Endothelial cell of umbilical vein (primary cell): ENCODE measurements at regions not wholly inside any gene's neighbourhood (a gene's known extent, or its start where the extent isn't known, plus 50 kb on each side); places are given as distances from the start of the nearest gene placed in this dataset.
"Not testable (repeated sequence)": the region's sequence is repeated elsewhere in the genome, so short reads cannot be mapped to it uniquely, and the experiment has no call there.

Source experiments
- BruUV-seq: library from RNA; stranded (reverse); fragments of 400-500 nt; replicated peaks from 2 replicates; lab custom pipeline; 2021; lab: Mats Ljungman, UMichigan
- CTCF ChIA-PET: fragments of 300-600, 350-600 bp; sonication (Branson Sonifier 250); formaldehyde crosslinking; loops from one replicate; lab custom pipeline; 2021; ENCODE audit warnings: antibody characterized with exemption, inconsistent platforms; lab: Charles Lee
- POLR2A ChIA-PET: fragments of 300-600, 350-600 bp; sonication (Branson Sonifier 250); formaldehyde crosslinking; loops from one replicate; lab custom pipeline; 2021; ENCODE audit warnings: antibody characterized with exemption, inconsistent platforms; lab: Charles Lee
- DNase-seq: peaks from one replicate; pipeline ENCODE4 v3.0.0-alpha.2; 2011; ENCODE audit warnings: low read depth, low spot score
- FAIRE-seq: peaks from 2 replicates; lab custom pipeline; 2011; peaks lifted over from hg19 to GRCh38; lab: Jason Lieb, UNC
- H2AFZ ChIP-seq: 2 replicates; pipeline ENCODE4 v1.6.0; 2012; ENCODE audit warnings: low read depth, low read length, control low read depth, inconsistent platforms
- H3K27ac ChIP-seq: 2 replicates; pipeline ENCODE4 v1.5.1; 2011; ENCODE audit warnings: low read depth, mild to moderate bottlenecking, control low read depth, low read length, moderate library complexity; ENCODE audit not compliant: insufficient read depth
- H3K27me3 ChIP-seq, 2 experiments: 2 replicates each; pipeline versions ENCODE4 v1.6.0 to v1.6.1; 2011; ENCODE audit warnings: low read length in 2 of 2, mixed read lengths in 1 of 2; ENCODE audit not compliant: control insufficient read depth in 2 of 2, insufficient read depth in 2 of 2
- H3K36me3 ChIP-seq, 2 experiments: 2 replicates in 1 of 2; 3 replicates in 1 of 2; pipeline ENCODE4 v1.5.1; 2011; ENCODE audit warnings: low read length in 2 of 2, mild to moderate bottlenecking in 1 of 2, moderate library complexity in 1 of 2; ENCODE audit not compliant: control insufficient read depth in 2 of 2, insufficient read depth in 2 of 2; ENCODE audit errors: extremely low read depth in 1 of 2
- H3K4me1 ChIP-seq: 3 replicates; pipeline ENCODE4 v1.5.1; 2011; ENCODE audit warnings: mild to moderate bottlenecking, low read length; ENCODE audit not compliant: control insufficient read depth, insufficient read depth; ENCODE audit errors: extremely low read depth
- H3K4me2 ChIP-seq: 2 replicates; pipeline ENCODE4 v1.6.1; 2011; ENCODE audit warnings: low read length, control low read depth, mixed read lengths; ENCODE audit not compliant: insufficient read depth
- H3K4me3 ChIP-seq, 3 experiments: fragments of 200-600 bp in 1 of 3; sonication (generic), shearing (Covaris generic) in 1 of 3; replicated peaks in 1 of 3; 2 replicates each; pipeline ENCODE4 v1.5.1; 2011 to 2016; ENCODE audit warnings: control low read depth in 3 of 3, low read length in 3 of 3, mild to moderate bottlenecking in 2 of 3, inconsistent platforms in 1 of 3, low read depth in 1 of 3, moderate library complexity in 1 of 3; ENCODE audit not compliant: insufficient read depth in 1 of 3
- H3K79me2 ChIP-seq: 2 replicates; pipeline ENCODE4 v1.6.0; 2012; ENCODE audit warnings: low read length, inconsistent platforms; ENCODE audit not compliant: control insufficient read depth, insufficient read depth
- H3K9ac ChIP-seq: replicated peaks from 2 replicates; pipeline ENCODE3; 2011; ENCODE audit warnings: low read length, control low read depth; ENCODE audit not compliant: insufficient read depth; ENCODE audit errors: extremely low read depth
- H3K9me1 ChIP-seq: replicated peaks from 3 replicates; pipeline ENCODE4 v1.6.0; 2011; ENCODE audit warnings: mild to moderate bottlenecking, low read length; ENCODE audit not compliant: control insufficient read depth, insufficient read depth; ENCODE audit errors: extremely low read depth
- H3K9me3 ChIP-seq: replicated peaks from 2 replicates; pipeline ENCODE4 v1.5.1; 2012; ENCODE audit warnings: low read length, inconsistent platforms; ENCODE audit not compliant: control insufficient read depth, insufficient read depth
- H4K20me1 ChIP-seq: replicated peaks from 2 replicates; pipeline ENCODE3; 2011; ENCODE audit warnings: mild to moderate bottlenecking, low read length; ENCODE audit not compliant: control insufficient read depth, insufficient read depth; ENCODE audit errors: extremely low read depth
- CTCF ChIP-seq, 2 donors: IDR thresholded peaks; 1 replicate in 1 of 2; 2 replicates in 1 of 2; pipeline ENCODE4 v1.5.1; 2011; ENCODE audit warnings: low read length in 2 of 2, mild to moderate bottlenecking in 2 of 2, moderate library complexity in 2 of 2, control low read depth in 1 of 2, inconsistent platforms in 1 of 2, low read depth in 1 of 2; ENCODE audit not compliant: insufficient read depth in 1 of 2; ENCODE audit errors: extremely low read depth in 1 of 2
- EZH2 ChIP-seq: IDR thresholded peaks from 2 replicates; pipeline ENCODE4 v1.6.1; 2012; ENCODE audit warnings: borderline replicate concordance, low read depth, mild to moderate bottlenecking, moderate library complexity, low read length, inconsistent platforms; ENCODE audit not compliant: severe bottlenecking
- FOS ChIP-seq: IDR thresholded peaks from 2 replicates; pipeline ENCODE4 v1.6.1; 2011; ENCODE audit warnings: mild to moderate bottlenecking, low read length, moderate library complexity, borderline replicate concordance; ENCODE audit not compliant: insufficient read depth
- GATA2 ChIP-seq: IDR thresholded peaks from 2 replicates; pipeline ENCODE4 v1.7.0; 2011; ENCODE audit warnings: low read depth, mild to moderate bottlenecking, moderate library complexity, mixed read lengths, low read length; ENCODE audit not compliant: insufficient read length, insufficient read depth
- JUN ChIP-seq: IDR thresholded peaks from 2 replicates; pipeline ENCODE4 v1.6.1; 2011; ENCODE audit warnings: borderline replicate concordance, low read depth; ENCODE audit not compliant: insufficient read length, insufficient read depth
- MYC ChIP-seq: IDR thresholded peaks from one replicate; pipeline ENCODE4 v1.6.1; 2011; ENCODE audit warnings: mild to moderate bottlenecking, low read depth, low read length
- POLR2A ChIP-seq: IDR thresholded peaks from 2 replicates; pipeline ENCODE4 v1.6.1; 2012; ENCODE audit warnings: low read depth, mild to moderate bottlenecking, control low read depth, low read length
- POLR2AphosphoS5 ChIP-seq: IDR thresholded peaks from 2 replicates; pipeline ENCODE4 v1.6.1; 2012; ENCODE audit warnings: low read depth, mild to moderate bottlenecking, control low read depth, low read length, moderate library complexity; ENCODE audit not compliant: insufficient read depth
- dilution Hi-C: fragments of 300-500 bp; cut with MboI; formaldehyde crosslinking; loops from one replicate; pipeline ENCODE4 v1.15.0; 2019; ENCODE audit warnings: low sequenced_read_pairs; ENCODE audit not compliant: extremely low pct_ligation_motif_present
- intact Hi-C: fragments of 100-400 bp; cut with micrococcal nuclease; formaldehyde crosslinking; loops from one replicate; pipeline ENCODE4 v1.10.0; 2022
- TF ChIP-seq, protein P1 (sequence below): IDR thresholded peaks from 2 replicates; pipeline ENCODE4 v1.6.1; 2011; ENCODE audit not compliant: insufficient read depth, insufficient read length

- no peaks in the 10 kb centered on the region for H3K36me3 ChIP-seq
- FAIRE-seq, result no peak
- no peak for TF ChIP-seq MYC
- no peak for TF ChIP-seq GATA2
- TF ChIP-seq POLR2AphosphoS5, result no peak
- no peak for TF ChIP-seq CTCF (IDR thresholded peaks at IDR 0.05; ENCODE audit: extremely low read depth in 1 of 2, insufficient read depth in 1 of 2, low read depth in 1 of 2, low read length in 2 of 2)
- no peak for TF ChIP-seq JUN
- TF ChIP-seq POLR2A, result no peak
- TF ChIP-seq FOS, result no peak
- no peak for TF ChIP-seq EZH2
- TF ChIP-seq, protein P1, sequence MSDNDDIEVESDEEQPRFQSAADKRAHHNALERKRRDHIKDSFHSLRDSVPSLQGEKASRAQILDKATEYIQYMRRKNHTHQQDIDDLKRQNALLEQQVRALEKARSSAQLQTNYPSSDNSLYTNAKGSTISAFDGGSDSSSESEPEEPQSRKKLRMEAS, result no peak
- H3K27me3 ChIP-seq, result peaks cover 0 to 13% of the 10 kb centered on the region in 2 experiments
- BruUV-seq, result no TSS peak
- dilution Hi-C loops, result no loop called here
- no peaks in the 10 kb centered on the region for H3K9me1 ChIP-seq
- H3K9me3 ChIP-seq, result no peaks in the 10 kb centered on the region
- no peak overlapping the region for H3K4me3 ChIP-seq
- no peak for DNase-seq
- CTCF ChIA-PET, result no interaction called here
- intact Hi-C loops, result no loop called here
- no peaks in the 10 kb centered on the region for H4K20me1 ChIP-seq
- no peaks in the 10 kb centered on the region for H3K79me2 ChIP-seq
- H2AFZ ChIP-seq, result no peak overlapping the region
- H3K4me1 ChIP-seq, result no peaks in the 10 kb centered on the region
- no peak overlapping the region for H3K4me2 ChIP-seq
- no peak overlapping the region for H3K9ac ChIP-seq
- POLR2A ChIA-PET, result no interaction called here
- H3K27ac ChIP-seq, result no peak overlapping the region
These were observed 55.3 kb upstream of the SRRM3 start for GRCh38 chr7:76146374-76146773.

DNA sequence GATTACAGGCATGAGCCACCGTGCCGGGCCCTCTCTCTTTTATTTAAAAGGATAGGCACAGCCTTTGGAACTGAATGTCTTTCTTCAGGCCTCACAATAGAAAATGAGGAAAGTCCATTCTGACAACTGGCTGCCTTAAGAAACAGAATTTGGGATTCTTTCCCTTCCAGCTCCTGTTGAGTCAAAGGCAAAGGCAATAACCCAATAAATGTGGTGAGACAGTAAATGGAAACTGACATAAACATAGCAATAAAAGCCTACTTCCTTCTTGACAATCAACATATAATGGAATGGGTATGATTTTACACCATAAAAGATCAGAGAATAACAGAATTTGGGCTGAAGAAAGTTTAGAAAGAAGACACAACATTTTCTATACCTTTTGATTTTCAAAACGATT, 52.7 kb upstream of the SRRM3 start:
- CTCF ChIA-PET, H4K20me1 ChIP-seq, H3K36me3 ChIP-seq, H3K79me2 ChIP-seq, FAIRE-seq, POLR2A ChIA-PET, intact Hi-C loops, H3K4me2 ChIP-seq, H3K27ac ChIP-seq, H3K4me1 ChIP-seq, H3K9ac ChIP-seq, dilution Hi-C loops, H3K9me3 ChIP-seq, H3K4me3 ChIP-seq, BruUV-seq, H3K9me1 ChIP-seq, H2AFZ ChIP-seq, DNase-seq: not testable (repeated sequence)
- peaks cover 2 to 15% of the 10 kb centered on the region in 2 experiments for H3K27me3 ChIP-seq
